Panc1 (cell line): ENCODE measurements at regions not wholly inside any gene's neighbourhood (a gene's known extent, or its start where the extent isn't known, plus 50 kb on each side); places are given as distances from the start of the nearest gene placed in this dataset.
"Not testable (repeated sequence)": the region's sequence is repeated elsewhere in the genome, so short reads cannot be mapped to it uniquely, and the experiment has no call there.

Experiments
- CTCF ChIP-seq: fragments of 450-650 bp; IDR thresholded peaks from 2 replicates; pipeline ENCODE4 v1.5.1; 2017; ENCODE audit warnings: mild to moderate bottlenecking
- POLR2AphosphoS5 ChIP-seq: IDR thresholded peaks from 2 replicates; pipeline ENCODE4 v1.6.1; 2012; ENCODE audit warnings: mild to moderate bottlenecking, low read depth, low read length, moderate library complexity
- REST ChIP-seq, 2 experiments: IDR thresholded peaks; 2 replicates each; pipeline ENCODE4 v1.6.1; 2011 to 2012; ENCODE audit warnings: low read depth in 2 of 2, control low read depth in 1 of 2, low read length in 1 of 2, mild to moderate bottlenecking in 1 of 2, moderate library complexity in 1 of 2; ENCODE audit not compliant: insufficient read depth in 1 of 2
- SIN3A ChIP-seq: IDR thresholded peaks from 2 replicates; pipeline ENCODE4 v1.6.1; 2012; ENCODE audit warnings: low read depth, mild to moderate bottlenecking, low read length, moderate library complexity, borderline replicate concordance; ENCODE audit not compliant: insufficient read depth

GRCh38 chr3:176016203-176016602 lies 1157.1 kb downstream of the NAALADL2 start:
- not testable (repeated sequence) for TF ChIP-seq POLR2AphosphoS5; REST (IDR thresholded peaks at IDR 0.05; ENCODE audit: insufficient read depth in 1 of 2, low read depth in 2 of 2, low read length in 1 of 2); CTCF; SIN3A
